GM21423 (cell line): ENCODE measurements at regions not wholly inside any gene's neighbourhood (a gene's known extent, or its start where the extent isn't known, plus 50 kb on each side); places are given as distances from the start of the nearest gene placed in this dataset.
A peak's percentile ranks its signal among the peaks of the same experiment; 100 is the strongest.
"Not testable (repeated sequence)": the region's sequence is repeated elsewhere in the genome, so short reads cannot be mapped to it uniquely, and the experiment has no call there.

Experiments
- ATAC-seq: cut with Tn5 transposase; IDR thresholded peaks from one replicate; pipeline ENCODE4 v1.9.1; 2021; ENCODE audit warnings: mild to moderate bottlenecking, moderate library complexity; ENCODE audit not compliant: unreplicated experiment

DNA sequence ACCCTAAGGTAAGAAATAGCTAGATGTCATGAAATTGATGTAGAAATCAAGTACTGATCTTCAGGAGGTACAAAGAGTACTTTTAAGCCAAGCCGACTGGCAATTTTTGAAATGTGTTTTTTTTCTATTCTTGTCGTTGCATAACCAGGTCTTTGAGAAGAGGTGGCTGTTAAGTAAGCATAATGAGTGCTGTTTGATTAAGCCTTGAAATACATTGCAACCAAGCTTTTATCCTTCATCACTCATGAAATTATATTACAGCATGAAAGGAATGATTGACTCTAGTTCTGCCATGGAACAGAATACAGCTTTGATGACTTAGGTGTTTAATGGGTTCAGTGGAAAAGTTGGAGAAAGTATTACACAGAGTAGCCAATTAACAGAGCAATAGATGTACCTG lies 1720.2 kb upstream of the SEL1L start:
- no peak for ATAC-seq

DNA sequence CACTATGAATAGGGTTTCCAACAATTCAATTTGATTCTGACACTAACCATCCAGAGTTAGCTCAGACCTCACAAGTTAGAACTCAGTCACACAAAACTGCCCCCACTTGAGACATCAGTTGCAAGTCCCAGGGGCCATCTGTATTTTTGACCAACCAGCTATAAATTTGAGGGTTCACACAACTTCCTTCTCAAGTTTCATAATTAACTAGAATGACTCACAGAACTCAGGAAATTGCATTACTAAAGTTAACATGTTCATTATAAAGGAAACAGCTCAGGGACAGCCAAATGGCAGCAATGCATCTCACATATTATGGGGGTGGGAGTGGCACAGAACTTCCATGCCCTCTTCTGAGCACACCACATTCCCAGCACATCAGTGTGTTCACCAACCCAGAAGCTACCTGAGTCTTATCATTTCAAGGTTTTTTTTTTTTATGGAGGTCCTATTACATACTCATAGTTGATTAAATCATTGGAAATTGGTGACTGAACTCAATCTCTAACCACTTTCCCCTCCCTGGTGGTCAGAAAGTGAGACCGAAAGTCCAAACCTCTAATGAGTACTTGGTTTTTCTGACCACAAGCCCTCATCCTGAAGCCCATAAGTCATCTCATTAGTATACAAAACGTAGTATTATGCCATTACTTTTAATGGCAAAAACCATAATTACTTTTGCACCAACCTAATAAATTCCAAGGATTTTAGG lies 1721.5 kb upstream of the SEL1L start:
- ATAC-seq: peak; percentile 88

DNA sequence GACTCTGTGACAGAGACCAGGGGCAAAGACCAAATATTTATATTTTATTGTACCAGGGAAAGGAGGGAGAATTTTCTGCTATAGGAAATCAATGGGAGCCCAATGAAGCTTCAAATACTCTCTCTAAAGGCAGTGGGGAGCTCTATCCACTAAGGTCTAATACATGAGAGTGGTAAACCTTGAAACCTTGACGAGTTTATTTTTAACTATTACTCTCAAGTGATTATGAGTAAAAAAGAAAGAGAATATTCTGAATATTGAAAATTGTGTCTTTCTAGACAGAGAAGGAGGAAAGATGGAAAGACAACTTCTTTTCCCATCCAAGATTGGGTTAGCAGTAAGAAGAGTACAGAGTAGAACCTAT lies 1722.1 kb upstream of the SEL1L start:
- ATAC-seq: peak; percentile 38

DNA sequence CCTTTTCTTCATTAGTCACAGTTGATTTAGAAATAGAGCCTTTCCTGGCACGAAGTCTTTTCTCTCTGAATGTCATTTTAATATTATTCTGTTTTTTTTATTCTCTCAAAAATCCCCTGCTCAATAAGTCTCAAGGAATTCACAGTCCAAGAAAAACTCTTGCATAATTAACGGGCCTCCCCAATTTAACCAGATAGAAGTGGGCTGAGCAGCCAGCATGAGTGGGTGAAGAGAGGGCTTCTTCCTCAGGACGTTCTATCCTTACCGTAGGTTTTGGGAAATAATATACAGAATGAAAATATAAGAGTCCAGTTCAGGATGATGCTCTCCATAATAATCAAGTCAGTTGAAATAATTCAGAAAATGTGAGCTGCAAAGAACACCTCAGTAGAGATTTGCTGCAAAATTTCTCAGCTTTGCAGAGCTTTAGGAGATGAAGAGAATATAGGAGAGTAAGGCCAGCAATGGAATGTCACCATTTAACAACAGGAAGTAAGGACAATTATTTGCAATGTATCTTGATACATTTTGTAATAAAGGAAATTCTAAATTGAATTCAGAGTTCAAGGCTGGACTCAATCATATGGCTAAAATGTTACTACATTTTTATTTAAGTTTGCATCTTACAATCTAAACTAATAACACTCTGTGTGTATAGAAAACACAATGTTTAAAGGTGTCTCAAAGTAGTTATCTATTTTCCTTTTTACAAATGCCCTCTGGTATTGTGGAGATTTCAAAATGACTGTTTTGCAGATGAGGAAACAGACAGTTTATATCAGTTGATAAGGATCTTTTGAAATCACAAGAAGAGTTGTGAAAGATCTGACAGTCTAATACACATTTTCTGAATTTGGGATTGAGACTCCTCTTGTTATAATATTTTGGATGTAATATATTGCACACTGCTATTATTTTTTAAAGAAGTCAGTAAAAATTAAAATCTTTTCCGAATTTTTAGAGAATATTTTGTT lies 1724.1 kb upstream of the SEL1L start:
- no peak for ATAC-seq

DNA sequence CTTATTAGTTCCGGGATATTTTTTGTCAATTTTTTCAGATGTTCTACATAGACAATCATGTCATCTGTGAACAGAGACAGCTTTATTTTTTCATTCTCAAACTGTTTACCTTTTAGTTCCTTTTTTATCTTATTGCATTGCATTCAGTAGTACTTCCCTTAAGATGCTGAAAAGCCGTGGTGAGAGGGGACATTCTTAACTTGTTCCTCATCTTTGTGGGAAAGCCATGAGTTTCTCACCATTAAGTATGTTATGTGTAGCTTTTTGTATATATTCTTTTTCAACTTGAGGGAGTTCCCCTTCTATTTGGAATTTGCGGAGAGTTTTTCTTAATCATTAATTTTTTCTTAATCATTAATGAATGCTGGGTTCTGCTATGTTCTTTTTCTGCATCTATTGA lies 1727.1 kb upstream of the SEL1L start:
- ATAC-seq: no peak

DNA sequence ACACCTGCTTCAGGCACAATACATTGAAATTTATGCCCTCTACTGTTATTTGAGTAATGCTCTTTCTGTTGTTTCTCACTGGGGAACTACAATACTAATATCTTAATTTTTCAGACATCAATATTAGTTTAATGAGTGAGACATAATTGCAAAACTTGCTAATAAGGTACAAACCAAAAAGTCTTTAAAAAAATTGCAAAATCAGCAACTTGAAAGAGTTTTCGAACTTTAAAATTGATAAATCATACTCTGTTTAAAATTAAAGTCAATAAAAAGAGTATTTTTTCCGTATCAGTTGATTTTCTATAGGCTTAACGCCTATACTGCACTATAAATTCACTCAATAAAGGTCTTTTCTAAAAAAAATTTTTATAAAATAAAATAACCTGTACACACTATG lies 1735.9 kb upstream of the SEL1L start:
- ATAC-seq: no peak

DNA sequence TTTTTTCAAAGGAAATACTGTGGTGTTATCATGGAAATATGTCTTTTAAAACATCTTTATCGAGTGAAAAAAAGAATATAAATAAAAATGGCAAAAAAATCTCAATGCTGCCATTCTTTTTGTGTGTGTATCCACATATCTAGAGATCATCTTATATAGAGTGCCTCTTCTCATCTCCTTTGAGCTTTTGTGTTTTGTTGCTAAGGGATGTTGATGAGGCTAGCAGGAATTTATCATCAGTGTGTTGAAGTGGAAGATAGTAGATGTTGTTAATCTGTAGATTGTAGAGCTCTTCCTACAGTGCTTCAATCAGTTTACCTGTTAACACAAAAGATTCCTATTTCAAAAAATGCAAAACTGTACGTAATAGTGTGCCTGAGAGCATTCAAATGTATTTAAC lies 1738.0 kb upstream of the SEL1L start:
- ATAC-seq: no peak

DNA sequence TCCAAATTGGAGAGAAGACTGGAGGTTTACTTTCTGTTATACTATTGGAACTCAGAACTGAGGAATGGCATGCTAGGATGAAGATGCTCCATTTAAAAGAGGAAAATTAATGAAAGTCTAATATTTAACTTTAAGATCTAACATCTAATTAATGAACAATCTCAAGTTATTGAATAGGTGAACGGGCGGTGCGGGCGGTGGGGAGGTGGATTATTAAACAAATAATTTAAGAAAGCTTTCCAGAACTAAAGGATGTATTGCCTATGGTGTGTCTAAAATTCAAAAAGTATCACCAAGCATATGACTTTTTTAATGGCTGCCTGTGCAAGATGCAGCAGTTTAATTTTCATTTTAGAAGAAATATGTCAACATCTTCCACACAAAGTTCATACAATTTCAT lies 1747.1 kb upstream of the SEL1L start:
- ATAC-seq: no peak

DNA sequence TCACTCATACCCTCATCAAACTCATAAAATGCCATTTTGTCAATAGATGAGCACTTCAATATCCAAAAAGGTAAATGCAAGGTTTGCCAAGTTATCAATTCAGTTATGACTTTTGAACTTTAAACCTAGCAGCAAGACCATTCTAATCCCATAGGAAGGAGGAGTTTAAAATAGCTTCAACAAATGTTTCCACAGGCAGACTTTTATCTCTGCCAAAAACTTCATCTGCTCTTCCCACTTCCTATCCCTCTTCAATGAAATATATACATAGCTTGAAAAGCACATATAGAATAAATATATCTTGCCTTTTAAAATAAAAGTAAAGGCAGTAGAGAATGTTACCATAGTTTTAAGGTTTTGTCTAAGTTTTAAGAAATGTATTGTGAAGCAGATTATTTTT lies 1749.1 kb upstream of the SEL1L start:
- no peak for ATAC-seq

DNA sequence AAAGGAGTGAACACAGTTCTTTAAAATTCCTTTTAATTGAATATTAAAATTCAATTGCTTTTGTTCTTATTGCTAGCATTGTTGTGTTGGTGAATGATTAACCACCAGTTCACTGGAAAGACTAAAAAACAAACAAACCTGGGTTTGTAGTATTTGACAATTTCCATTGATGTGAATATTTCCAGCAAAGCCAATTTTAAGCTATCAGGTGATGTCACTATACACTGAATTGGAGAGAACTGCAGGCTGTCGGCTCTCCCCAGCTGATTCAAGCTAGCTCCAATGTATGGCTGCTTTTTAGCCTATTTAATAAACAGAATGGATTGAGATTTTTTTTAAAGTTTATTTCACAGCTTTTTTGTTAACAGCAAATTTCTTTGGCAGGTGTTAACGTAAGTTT lies 1753.6 kb upstream of the SEL1L start:
- no peak for ATAC-seq

DNA sequence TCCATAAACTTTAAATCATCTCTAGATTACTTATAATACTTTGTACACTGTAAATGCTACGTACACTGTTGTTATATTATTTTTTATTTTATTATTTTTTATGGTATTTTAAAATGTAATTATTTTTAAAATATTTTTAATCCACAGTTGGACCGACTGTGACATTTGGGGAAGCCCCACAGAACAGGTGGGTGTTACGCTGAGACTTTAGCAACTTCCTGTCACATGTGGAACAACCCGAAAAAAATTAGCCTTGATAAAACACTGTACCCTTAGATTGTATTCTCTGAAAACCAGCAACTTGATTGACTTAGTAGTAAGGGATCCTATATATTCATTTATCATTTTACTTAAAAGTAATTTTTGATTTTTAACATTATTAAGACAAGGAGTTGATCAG lies 1755.7 kb upstream of the SEL1L start:
- no peak for ATAC-seq

DNA sequence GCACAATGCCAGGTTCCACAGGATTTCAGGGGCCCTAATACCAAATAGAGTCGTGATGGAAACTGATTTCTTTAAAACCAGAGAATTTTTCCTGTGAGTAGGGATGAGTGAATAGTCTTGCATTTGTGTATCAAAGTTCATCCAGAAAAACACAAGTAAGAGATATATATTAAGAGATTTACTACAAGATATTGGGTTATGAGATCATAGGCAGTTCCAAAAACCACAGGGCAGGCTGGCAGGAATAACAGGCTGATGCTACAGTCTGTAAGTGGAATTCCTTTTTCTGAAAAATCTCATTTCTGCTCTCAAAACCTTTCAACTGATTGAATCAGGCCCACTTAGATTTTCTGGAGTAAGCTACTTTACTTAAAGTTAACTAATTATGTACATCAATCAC lies 1756.2 kb upstream of the SEL1L start:
- ATAC-seq: no peak

DNA sequence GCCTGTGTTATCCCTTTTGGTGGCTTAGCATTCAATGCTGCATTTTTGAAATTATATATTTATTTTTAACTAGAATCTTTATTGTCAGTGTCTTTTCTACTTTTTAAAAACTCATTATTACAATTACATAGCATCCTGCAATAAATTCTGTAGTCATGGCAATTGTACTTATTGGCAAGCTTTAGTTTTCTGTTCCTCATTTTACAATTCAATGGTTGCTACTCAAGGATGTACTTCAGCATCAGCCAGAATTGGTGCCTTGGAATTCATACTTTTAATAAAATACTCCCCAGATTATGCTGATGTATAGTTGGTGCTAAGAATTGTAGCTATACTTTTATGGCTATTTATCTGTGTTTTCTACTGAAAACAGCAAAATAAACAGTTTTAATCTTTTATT lies 1756.8 kb upstream of the SEL1L start:
- no peak for ATAC-seq

DNA sequence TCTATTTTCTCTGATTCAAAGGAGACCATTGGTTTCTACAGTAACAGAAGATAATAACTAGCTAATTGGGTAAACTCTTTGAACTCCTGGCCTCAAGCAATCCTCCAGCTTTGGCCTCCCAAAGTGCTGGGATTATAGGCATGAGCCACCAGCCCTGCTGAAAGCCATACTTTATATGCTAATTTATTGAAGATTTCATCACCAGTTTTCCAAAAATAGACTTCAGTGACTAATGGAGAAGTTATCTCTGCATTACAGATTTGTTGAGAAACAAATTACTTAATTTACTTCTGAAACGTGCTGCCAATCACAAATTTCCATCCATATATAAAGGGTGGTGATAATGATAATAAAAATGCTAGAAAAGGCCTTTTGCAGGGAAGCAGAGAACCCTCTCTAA lies 1758.1 kb upstream of the SEL1L start:
- no peak for ATAC-seq

DNA sequence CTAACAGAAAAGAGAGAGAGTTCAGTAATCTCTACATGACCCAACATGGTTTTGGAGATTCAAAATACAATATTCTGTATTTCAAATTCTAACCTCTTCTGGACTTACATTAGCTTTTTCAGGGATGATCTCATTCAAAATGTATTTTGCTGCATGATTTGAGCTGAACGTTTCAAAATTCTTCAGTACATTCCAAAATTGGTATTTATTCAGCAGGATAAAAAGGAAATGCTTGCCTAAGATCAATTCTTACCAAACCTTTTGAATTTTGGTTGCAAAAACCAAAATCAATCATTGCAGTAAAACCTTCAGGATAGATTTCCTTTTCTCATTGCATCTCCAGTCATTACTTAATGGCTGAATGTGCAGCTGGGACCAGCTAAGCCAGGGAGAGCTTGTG lies 1761.3 kb upstream of the SEL1L start:
- no peak for ATAC-seq

DNA sequence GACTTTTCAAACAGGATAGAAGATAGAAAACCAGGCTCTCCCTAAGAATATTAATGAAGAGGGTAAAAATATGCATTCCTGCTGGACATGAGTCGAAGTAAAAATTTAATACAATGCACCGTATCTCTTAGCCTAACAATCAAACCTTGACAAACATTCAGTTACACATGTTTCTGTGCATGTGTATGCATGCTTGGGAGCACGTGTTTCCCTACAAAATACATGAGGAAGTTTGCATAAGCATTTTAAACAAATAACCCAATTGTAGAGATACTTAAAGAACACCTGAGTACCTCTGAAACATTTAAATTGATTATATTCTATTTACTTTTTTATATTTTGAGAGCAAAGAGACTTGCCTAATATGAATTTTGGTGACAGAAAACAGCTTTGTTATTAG lies 1763.7 kb upstream of the SEL1L start:
- no peak for ATAC-seq

DNA sequence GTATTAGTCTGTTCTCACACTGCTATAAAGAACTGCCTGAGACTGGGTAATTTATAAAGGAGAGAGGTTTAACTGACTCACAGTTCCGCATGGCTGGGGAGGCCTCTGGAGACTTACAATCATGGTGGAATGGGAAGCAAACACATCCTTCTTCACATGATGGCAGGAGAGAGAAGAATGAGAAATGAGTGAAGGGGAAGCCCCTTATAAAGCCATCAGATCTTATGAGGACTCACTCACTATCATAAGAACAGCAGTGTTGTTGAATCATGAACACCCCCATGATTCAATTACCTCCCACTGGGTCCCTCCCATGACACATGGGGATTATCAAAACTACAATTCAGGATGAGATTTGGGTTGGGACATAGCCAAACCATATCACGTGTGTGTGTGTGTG lies 1764.4 kb upstream of the SEL1L start:
- ATAC-seq: not testable (repeated sequence)

DNA sequence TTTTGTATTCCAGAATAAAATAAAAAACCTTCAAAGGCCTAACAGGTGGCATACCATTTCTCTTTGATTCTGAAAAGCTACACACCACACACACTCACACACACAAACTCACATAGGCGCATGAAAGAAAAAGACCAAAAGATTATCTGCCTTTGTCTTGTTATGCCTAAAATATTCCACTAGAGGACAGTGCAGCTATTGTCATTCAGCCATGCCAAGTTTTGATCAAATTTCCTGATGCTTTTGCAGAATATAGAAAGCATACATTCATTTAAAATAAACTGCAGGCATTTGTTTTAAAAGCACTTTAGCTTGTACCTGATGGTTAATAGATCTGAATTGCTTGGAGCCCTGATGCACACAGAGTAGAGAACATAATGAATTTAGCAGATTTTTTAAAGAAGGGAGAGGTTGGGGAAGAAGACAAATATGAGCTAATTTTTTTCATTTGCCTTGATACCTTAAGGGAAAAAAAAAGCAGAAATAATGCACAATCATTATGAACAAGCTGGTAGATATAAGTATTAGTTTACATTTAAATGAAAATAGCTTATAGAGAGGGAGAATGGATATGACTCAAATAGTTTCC lies 1766.9 kb upstream of the SEL1L start:
- peak; percentile 60 for ATAC-seq

DNA sequence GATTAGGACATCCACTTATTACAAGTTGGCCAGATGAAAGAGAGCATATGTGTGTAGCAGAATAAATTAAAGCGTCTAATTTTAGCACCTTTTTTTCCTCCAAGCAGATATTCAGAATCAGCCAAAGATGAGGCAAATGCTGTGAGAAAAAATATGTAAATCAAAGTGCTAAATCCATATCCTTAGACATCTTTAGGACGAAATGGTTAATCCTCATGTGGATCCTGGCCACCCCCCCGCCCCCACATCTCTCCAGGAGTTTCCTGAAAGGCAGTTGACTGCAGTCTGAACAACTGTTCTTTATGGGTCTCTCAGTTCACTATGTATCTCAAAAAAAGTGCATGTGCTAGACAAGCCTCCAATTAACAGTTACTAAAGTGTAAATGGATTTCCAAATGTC lies 1768.1 kb upstream of the SEL1L start:
- ATAC-seq: no peak

DNA sequence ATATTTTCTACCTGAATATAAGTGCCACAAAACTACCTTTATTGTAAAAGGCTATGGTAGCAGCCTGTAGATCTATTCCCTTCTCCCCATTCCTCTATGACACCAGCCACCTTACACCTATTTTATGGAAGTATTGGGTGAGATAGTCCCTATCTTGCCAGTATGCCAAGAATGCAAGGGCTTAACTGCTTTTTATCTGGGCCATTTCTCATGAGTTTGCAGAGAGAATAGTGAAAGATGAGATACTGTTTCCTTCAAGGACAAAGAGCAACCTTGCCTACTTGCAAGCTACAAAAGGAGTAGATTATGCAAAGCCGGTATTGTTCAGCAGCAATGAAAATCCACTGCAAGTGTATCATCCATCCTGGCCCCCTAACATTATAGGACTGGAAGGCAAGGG lies 1775.6 kb upstream of the SEL1L start:
- ATAC-seq: no peak

DNA sequence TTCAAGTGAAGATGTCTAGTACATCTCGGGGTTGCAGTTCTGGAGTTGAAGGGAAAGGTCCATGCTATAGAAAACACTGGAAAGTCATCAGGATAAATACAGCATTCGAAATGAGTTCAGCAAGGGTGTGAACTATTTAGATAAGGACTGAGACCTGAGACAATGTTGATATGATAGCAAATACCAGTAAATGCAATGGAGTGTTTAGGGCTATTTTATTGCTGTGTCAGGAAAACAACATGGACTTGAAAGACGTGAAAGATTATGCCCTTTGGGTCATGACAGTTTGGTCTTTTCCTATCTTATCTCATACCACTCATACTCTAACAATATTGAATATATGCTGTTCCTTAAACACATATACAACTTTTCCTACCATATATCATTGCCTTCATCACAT lies 1776.2 kb upstream of the SEL1L start:
- no peak for ATAC-seq

DNA sequence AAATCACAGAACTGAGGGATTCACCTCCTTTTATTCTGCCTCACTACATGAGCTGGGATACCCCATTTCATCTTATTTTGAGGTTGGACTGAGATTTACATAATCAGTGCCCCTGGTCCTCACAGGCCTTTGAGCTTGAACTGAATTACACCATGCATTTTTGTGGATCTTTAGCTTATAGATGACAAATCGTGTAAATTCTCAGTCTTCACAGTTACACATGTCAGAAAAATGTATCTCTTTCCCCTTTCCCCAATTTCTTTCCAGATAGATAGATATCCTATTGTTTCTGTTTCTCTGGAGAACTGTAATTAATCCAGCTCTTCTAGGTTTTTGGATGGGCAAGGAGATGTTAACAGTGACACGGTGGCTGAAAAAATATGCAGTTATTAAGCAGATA lies 1778.9 kb upstream of the SEL1L start:
- no peak for ATAC-seq
